GM19043 (cell line): ENCODE measurements at regions not wholly inside any gene's neighbourhood (a gene's known extent, or its start where the extent isn't known, plus 50 kb on each side); places are given as distances from the start of the nearest gene placed in this dataset.
"Not testable (repeated sequence)": the region's sequence is repeated elsewhere in the genome, so short reads cannot be mapped to it uniquely, and the experiment has no call there.

Source experiments
- ATAC-seq: cut with Tn5 transposase; IDR thresholded peaks from one replicate; pipeline ENCODE4 v1.9.1; 2021; ENCODE audit warnings: low read depth; ENCODE audit not compliant: unreplicated experiment

GRCh38 chr15:22258009-22258397 is 177.7 kb downstream of the OR4M2 start:
- no peak for ATAC-seq

- ATAC-seq = no peak
These were observed 178.2 kb downstream of the OR4M2 start for GRCh38 chr15:22258398-22259150.

GRCh38 chr15:22259151-22259750 is 178.9 kb downstream of the OR4M2 start:
- ATAC-seq = not testable (repeated sequence)

- no peak for ATAC-seq
These were observed 179.6 kb downstream of the OR4M2 start for GRCh38 chr15:22259881-22260421.

- ATAC-seq = no peak
These were observed 182.3 kb downstream of the OR4M2 start for GRCh38 chr15:22262613-22263020.

GRCh38 chr15:22263738-22264137 is 183.4 kb downstream of the OR4M2 start:
- no peak for ATAC-seq

GRCh38 chr15:22264272-22264671 is 183.9 kb downstream of the OR4M2 start:
- ATAC-seq = not testable (repeated sequence)

GRCh38 chr15:22265056-22265945 is 185.0 kb downstream of the OR4M2 start:
- no peak for ATAC-seq

GRCh38 chr15:22265970-22266369 is 185.6 kb downstream of the OR4M2 start:
- ATAC-seq = no peak

- ATAC-seq = no peak
These were observed 187.4 kb downstream of the OR4M2 start for GRCh38 chr15:22267761-22268160.

- ATAC-seq = not testable (repeated sequence)
These were observed 187.9 kb downstream of the OR4M2 start for GRCh38 chr15:22268201-22268600.

GRCh38 chr15:22268654-22269053 is 188.3 kb downstream of the OR4M2 start:
- ATAC-seq = not testable (repeated sequence)

GRCh38 chr15:22272286-22273160 is 186.2 kb upstream of the GOLGA6L22 start:
- not testable (repeated sequence) for ATAC-seq

GRCh38 chr15:22273185-22273584 is 185.5 kb upstream of the GOLGA6L22 start:
- not testable (repeated sequence) for ATAC-seq

- not testable (repeated sequence) for ATAC-seq
These were observed 184.3 kb upstream of the GOLGA6L22 start for GRCh38 chr15:22274376-22274775.

GRCh38 chr15:22280770-22281169 is 177.9 kb upstream of the GOLGA6L22 start:
- not testable (repeated sequence) for ATAC-seq

- ATAC-seq = not testable (repeated sequence)
These were observed 175.7 kb upstream of the GOLGA6L22 start for GRCh38 chr15:22282794-22283533.

- ATAC-seq = not testable (repeated sequence)
These were observed 173.8 kb upstream of the GOLGA6L22 start for GRCh38 chr15:22284795-22285420.

GRCh38 chr15:22291054-22291453 is 167.6 kb upstream of the GOLGA6L22 start:
- not testable (repeated sequence) for ATAC-seq
